BLaER1 treated with 17β-estradiol and CSF1 and Interleukin-3, amounts not matched to agents 10 nM and 100 nM (cell line): ENCODE measurements at regions not wholly inside any gene's neighbourhood (a gene's known extent, or its start where the extent isn't known, plus 50 kb on each side); places are given as distances from the start of the nearest gene placed in this dataset.
"Not testable (repeated sequence)": the region's sequence is repeated elsewhere in the genome, so short reads cannot be mapped to it uniquely, and the experiment has no call there.

Experiments
- H3K27ac ChIP-seq, 11 experiments: shearing (Covaris generic); formaldehyde crosslinking; 2 replicates each; pipeline ENCODE4 v1.8.1; 2022
- H3K27me3 ChIP-seq, 11 experiments: shearing (Covaris generic); formaldehyde crosslinking; 2 replicates each; pipeline ENCODE4 v1.8.1; 2022
- H3K36me3 ChIP-seq, 11 experiments: shearing (Covaris generic); formaldehyde crosslinking; 2 replicates each; pipeline ENCODE4 v1.8.1; 2022
- H3K4me1 ChIP-seq, 10 experiments: shearing (Covaris generic); formaldehyde crosslinking; 2 replicates each; pipeline ENCODE4 v1.8.1; 2022
- H3K4me2 ChIP-seq, 11 experiments: shearing (Covaris generic); formaldehyde crosslinking; 2 replicates each; pipeline ENCODE4 v1.8.1; 2022
- H3K4me3 ChIP-seq, 10 experiments: shearing (Covaris generic); formaldehyde crosslinking; 2 replicates each; pipeline ENCODE4 v1.8.1; 2022
- H3K9ac ChIP-seq, 11 experiments: shearing (Covaris generic); formaldehyde crosslinking; 2 replicates each; pipeline ENCODE4 v1.8.1; 2022
- H3K9me3 ChIP-seq, 11 experiments: shearing (Covaris generic); formaldehyde crosslinking; replicated peaks in 1 of 11; 2 replicates each; pipeline ENCODE4 v1.8.1; 2022
- H4K20me1 ChIP-seq, 11 experiments: shearing (Covaris generic); formaldehyde crosslinking; 2 replicates each; pipeline ENCODE4 v1.8.1; 2022
- Cebpa-rat ChIP-seq, 11 experiments: shearing (Covaris generic); IDR thresholded peaks; 2 replicates each; pipeline ENCODE4 v1.8.1; 2022

DNA sequence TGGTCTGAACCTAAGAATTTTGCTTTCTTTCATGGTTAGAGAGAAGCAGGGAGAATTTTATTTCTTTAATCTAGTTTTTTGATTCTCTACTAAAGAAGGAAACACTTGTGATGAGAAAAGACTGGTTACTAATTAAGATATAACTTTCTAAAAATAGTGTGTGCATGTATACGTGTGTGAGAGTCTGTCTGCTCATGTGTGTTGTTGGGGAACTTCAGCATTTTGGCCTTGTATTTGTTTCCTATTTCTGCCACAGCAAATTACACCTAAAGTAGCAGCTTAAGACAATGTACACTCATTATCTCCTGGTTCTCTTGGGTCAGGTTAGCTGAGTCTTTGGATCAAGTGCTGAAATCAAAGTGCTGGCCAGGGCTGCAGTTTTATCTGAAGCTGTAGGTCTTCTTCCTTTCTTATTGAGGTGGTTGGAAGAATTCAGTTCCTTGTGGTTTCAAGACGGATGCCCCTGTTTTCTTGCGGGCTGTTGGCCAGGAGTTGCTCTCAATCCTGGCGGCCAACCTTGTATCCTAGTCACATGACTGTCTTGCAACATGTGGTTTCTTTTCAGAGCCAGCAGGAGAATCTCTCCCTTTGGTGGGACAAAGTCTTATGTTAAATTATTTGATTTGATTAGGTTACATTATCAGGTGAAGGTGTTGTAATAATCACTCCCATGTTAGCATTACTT, 188.4 kb upstream of the CLNK start:
- H3K9me3 ChIP-seq, result peaks cover 0 to 13% (median 0%) of the 10 kb centered on the region in 11 experiments; a peak in 8 of 22 replicates
- H3K9ac ChIP-seq, result no peak overlapping the region
- H3K27ac ChIP-seq, result peak overlapping the region in 3 of 11 experiments; percentile 12 to 35 (median 18); a peak in 5 of 22 replicates
- H3K4me1 ChIP-seq, result peaks cover 10 to 20% (median 15%) of the 10 kb centered on the region in 10 experiments; a peak in 19 of 20 replicates
- no peaks in the 10 kb centered on the region for H3K36me3 ChIP-seq
- no peaks in the 10 kb centered on the region for H3K27me3 ChIP-seq
- peak overlapping the region; percentile 2 to 79 (median 66); a peak in 17 of 22 replicates for H3K4me2 ChIP-seq
- H4K20me1 ChIP-seq, result no peaks in the 10 kb centered on the region
- no peak overlapping the region for H3K4me3 ChIP-seq
- no peak for TF ChIP-seq Cebpa-rat (IDR thresholded peaks at IDR 0.05)

DNA sequence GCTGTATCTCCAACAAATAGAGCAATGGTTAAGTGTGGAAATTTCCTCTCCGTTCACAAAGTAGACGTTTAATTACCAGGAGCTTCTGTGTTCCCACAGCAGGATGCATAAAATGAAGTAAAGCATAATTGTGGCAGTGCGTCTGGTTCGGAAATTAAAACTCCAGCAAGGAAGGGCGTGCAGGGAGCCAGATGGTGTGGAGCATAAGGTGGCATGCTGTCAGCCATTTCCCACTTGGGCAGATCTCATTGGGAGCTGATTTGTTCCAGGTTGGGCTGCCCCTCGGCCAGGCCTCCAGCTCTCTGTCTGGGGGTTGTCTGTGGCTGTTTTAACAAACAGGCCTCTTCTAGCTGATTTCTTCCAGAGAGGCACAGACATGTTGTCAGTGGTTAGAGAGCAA, 182.1 kb upstream of the CLNK start:
- Histone ChIP-seq H3K4me2 (no peak overlapping the region), H3K4me1 (no peaks in the 10 kb centered on the region), H3K9ac (no peak overlapping the region), H3K27me3 (no peaks in the 10 kb centered on the region), H4K20me1 (no peaks in the 10 kb centered on the region), H3K9me3 (peaks cover 0 to 10% (median 0%) of the 10 kb centered on the region in 11 experiments; a peak in 3 of 22 replicates), H3K27ac (no peak overlapping the region), H3K4me3 (no peak overlapping the region), H3K36me3 (no peaks in the 10 kb centered on the region)
- no peak for TF ChIP-seq Cebpa-rat (IDR thresholded peaks at IDR 0.05)

DNA sequence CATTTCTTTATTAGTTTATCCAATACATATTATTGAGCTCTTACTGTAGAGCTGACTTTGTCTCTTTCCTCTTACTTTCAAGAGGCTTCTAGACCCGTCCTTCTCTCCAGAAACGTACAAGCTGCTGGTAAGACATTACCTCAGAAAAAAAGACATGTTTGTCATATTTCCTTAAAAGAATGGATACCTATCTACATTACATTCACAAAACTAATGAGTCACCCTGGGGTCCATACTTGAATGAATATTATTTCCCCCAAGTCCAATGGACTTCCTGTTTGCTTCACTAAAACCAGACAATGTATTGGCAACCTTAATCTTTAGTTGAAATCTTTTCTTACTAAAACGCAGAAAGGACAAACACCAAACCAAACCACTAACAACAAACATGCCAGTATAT, 176.5 kb upstream of the CLNK start:
- TF ChIP-seq Cebpa-rat (IDR thresholded peaks at IDR 0.05), result no peak
- no peak overlapping the region for H3K9ac ChIP-seq

DNA sequence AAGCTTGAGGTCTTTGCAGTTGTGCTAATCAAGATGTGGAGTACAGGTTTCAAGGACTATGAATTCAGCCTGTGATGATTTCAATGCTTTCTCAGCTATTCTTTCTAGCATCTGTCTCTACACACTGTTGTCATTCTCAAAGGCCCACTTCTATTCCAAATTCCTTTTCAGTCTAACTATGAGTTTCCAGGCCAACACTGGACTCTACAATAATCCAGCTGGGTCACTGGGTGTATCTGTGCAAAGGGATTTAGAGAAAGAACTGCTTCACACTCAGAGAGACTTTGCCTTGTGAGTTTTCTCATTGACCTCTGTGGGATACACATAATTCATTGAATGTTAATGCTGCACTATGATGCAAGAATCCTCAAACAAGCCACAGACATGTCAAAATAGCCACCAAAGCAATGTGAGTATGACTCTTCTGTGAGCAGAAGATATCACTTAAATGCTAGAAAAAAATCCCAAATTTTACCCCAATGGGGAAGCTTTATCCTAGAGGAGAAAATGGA, 171.8 kb upstream of the CLNK start:
- peaks cover 0 to 32% (median 19%) of the 10 kb centered on the region in 11 experiments; a peak in 18 of 22 replicates for H3K9me3 ChIP-seq
- no peaks in the 10 kb centered on the region for H4K20me1 ChIP-seq
- H3K4me3 ChIP-seq, result no peak overlapping the region
- H3K9ac ChIP-seq, result no peak overlapping the region
- H3K4me2 ChIP-seq, result no peak overlapping the region
- H3K36me3 ChIP-seq, result no peaks in the 10 kb centered on the region
- no peaks in the 10 kb centered on the region for H3K4me1 ChIP-seq
- H3K27ac ChIP-seq, result no peak overlapping the region
- H3K27me3 ChIP-seq, result no peaks in the 10 kb centered on the region
- no peak for TF ChIP-seq Cebpa-rat (IDR thresholded peaks at IDR 0.05)

More for the DNA sequence above, 176.5 kb upstream of the CLNK start:
- no peak overlapping the region for H3K4me3 ChIP-seq
- no peak overlapping the region for H3K27ac ChIP-seq
- no peaks in the 10 kb centered on the region for H4K20me1 ChIP-seq
- H3K4me1 ChIP-seq, result no peaks in the 10 kb centered on the region
- peaks cover 0 to 24% (median 15%) of the 10 kb centered on the region in 11 experiments; a peak in 18 of 22 replicates for H3K9me3 ChIP-seq
- H3K27me3 ChIP-seq, result no peaks in the 10 kb centered on the region
- H3K36me3 ChIP-seq, result no peaks in the 10 kb centered on the region
- no peak overlapping the region for H3K4me2 ChIP-seq

DNA sequence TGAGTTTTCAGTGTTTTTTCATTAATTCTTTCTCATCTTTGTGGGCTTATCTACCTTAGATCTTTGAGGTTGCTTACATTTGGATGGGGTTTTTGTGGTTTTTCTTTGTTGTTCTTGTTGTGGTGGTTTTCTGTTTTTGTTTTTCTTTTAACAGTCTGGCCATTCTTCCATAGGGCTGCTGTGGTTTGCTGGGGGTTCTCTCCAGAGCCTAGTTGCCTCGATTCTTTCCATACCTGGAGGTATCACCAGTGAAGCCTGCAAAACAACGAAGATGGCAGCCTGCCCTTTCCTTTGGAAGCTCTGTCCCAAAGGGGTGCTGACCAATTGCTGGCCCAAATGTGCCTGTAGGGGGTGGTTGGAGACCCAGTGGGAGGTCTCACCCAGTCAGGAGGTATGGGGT, 168.6 kb upstream of the CLNK start:
- Histone ChIP-seq H3K27me3 (no peaks in the 10 kb centered on the region), H3K9me3 (peaks cover 0 to 28% (median 13%) of the 10 kb centered on the region in 11 experiments; a peak in 18 of 22 replicates), H3K4me2 (0 out of 22 replicates have a peak overlapping the region, but pooled peaks of 1 of the 11 experiments have one; percentile 10), H3K4me3 (no peak overlapping the region), H4K20me1 (no peaks in the 10 kb centered on the region), H3K4me1 (no peaks in the 10 kb centered on the region), H3K36me3 (no peaks in the 10 kb centered on the region), H3K27ac (no peak overlapping the region), H3K9ac (no peak overlapping the region)
- no peak for TF ChIP-seq Cebpa-rat (IDR thresholded peaks at IDR 0.05)

DNA sequence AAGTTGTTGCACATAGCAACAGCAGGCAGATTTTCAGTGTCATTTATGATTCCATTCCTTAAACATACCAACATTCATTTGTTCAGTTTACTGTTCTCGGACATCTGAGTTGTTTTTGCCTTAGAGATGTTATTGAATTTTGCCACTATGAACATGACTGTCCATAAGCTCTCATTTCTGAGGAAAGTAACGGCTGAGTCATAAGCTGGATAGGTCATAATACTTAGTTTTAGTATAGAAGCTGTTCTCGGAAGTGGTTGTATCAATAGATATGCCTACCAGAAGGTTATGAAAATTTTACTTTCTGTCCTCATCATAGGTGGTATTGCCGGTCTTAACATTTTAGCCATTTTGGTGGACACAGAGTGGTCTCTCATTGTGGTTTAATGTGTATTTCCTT, 157.1 kb upstream of the CLNK start:
- Histone ChIP-seq H3K27ac (no peak overlapping the region), H3K36me3 (no peaks in the 10 kb centered on the region), H3K4me1 (no peaks in the 10 kb centered on the region), H4K20me1 (no peaks in the 10 kb centered on the region), H3K4me2 (no peak overlapping the region), H3K9ac (no peak overlapping the region), H3K9me3 (no peaks in the 10 kb centered on the region), H3K4me3 (no peak overlapping the region), H3K27me3 (no peaks in the 10 kb centered on the region)
- TF ChIP-seq Cebpa-rat (IDR thresholded peaks at IDR 0.05), result no peak

DNA sequence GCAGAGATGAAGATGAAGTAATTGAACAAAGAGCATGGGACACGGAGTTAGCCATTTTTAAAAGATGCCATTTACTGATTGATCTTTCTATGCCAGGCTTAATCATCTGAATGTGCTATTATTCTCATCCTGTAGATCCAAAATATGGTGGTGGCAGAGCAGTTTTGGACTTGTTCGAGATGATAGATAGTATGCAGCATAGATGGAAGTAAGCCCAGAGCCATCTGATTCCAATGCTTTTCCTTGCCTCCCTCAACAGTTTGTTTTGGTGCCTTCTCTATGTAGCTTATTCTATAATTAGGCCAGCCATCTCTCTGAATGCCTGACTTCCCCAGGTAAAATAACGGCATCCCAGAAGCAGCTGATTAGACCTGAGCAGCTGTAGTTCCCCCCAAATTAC, 152.6 kb upstream of the CLNK start:
- no peak overlapping the region for H3K9ac ChIP-seq
- peaks cover 0 to 10% (median 0%) of the 10 kb centered on the region in 10 experiments; a peak in 3 of 20 replicates for H3K4me1 ChIP-seq
- no peak overlapping the region for H3K4me3 ChIP-seq
- no peak overlapping the region for H3K4me2 ChIP-seq
- H3K36me3 ChIP-seq, result no peaks in the 10 kb centered on the region
- H4K20me1 ChIP-seq, result no peaks in the 10 kb centered on the region
- no peaks in the 10 kb centered on the region for H3K27me3 ChIP-seq
- H3K27ac ChIP-seq, result no peak overlapping the region
- no peak for TF ChIP-seq Cebpa-rat (IDR thresholded peaks at IDR 0.05)
- H3K9me3 ChIP-seq, result no peaks in the 10 kb centered on the region

DNA sequence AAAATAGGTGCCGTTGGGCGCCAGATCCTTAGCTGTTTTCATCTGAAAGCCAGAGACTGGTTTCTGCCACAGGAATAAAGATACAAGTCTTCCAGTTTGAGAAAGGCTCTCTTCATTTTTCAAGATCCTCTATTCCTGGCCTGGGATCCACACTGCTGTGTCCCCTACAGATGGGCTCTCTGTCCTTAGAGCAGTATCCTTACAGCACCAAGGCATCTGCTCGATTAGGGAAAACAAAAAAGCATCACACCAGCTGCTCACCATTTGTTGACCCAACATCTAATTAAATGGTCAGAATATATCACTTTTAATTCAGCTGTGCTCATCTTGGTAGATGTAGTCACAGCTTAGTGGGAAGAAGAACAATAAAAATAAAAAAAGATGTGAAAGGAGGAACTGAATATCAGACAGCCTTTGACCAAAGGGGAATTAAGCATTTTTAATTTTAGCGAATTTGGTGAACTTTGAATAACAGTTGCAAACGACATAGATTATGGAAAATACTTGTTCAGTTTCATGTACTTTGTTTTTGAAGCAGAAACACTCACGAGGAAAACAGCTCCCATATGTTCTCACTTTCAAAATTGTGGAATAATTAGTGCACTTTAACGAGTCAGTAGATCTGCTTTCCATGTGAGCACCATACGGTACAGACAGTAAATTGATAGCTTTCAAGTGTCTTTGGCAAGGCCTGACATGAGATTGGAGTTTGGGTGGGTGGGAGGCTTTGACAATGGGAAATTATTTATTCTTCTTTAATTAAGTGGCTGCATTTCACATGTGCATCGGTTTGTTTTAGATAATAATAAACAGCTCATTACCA, 148.4 kb upstream of the CLNK start:
- H3K36me3 ChIP-seq, result no peaks in the 10 kb centered on the region
- H3K27me3 ChIP-seq, result no peaks in the 10 kb centered on the region
- no peak for TF ChIP-seq Cebpa-rat (IDR thresholded peaks at IDR 0.05)
- no peak overlapping the region for H3K27ac ChIP-seq
- H3K9me3 ChIP-seq, result 0 out of 22 replicates have a peak, but pooled peaks cover 0 to 5% (median 0%) of the 10 kb centered on the region in 11 experiments
- no peak overlapping the region for H3K4me2 ChIP-seq
- no peaks in the 10 kb centered on the region for H4K20me1 ChIP-seq
- peaks cover 0 to 10% (median 0%) of the 10 kb centered on the region in 10 experiments; a peak in 3 of 20 replicates for H3K4me1 ChIP-seq
- no peak overlapping the region for H3K4me3 ChIP-seq
- no peak overlapping the region for H3K9ac ChIP-seq

DNA sequence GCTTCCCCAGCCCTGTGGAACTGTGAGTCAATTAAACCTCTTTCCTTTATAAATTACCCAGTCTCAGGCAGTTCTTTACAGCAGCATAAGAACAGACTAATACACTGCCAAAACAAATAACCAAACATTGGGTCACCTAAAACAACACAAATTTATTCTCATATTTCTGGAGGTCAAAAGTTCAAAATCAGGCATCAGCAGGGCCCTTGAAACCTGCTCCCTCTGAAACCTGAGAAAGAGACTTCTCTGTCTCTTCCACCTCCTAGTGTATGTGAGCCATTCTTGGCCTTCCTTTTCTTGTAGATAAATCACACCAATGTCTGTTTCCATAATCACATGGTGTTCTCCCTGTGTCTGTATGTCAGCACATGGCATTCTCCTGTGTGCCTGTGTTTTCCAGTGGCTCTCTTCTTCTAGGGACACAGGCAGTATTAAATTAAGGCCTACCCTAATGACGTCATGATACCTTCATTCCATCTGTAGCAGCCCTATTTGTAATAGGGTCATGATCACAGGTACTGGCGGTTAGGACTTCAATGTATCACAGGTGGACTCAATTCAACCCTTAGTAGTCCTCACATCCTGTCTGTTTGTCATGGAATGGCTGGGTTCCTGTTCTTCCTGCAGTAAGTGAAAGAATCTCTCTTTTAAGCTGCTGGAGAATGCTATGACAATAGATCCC, 147.3 kb upstream of the CLNK start:
- Histone ChIP-seq H3K4me1 (peaks cover 0 to 10% (median 0%) of the 10 kb centered on the region in 10 experiments; a peak in 3 of 20 replicates), H3K9ac (no peak overlapping the region), H4K20me1 (no peaks in the 10 kb centered on the region), H3K27ac (no peak overlapping the region), H3K4me3 (no peak overlapping the region), H3K36me3 (no peaks in the 10 kb centered on the region), H3K4me2 (no peak overlapping the region), H3K27me3 (no peaks in the 10 kb centered on the region), H3K9me3 (0 out of 22 replicates have a peak, but pooled peaks cover 0 to 5% (median 0%) of the 10 kb centered on the region in 11 experiments)
- TF ChIP-seq Cebpa-rat (IDR thresholded peaks at IDR 0.05), result no peak

DNA sequence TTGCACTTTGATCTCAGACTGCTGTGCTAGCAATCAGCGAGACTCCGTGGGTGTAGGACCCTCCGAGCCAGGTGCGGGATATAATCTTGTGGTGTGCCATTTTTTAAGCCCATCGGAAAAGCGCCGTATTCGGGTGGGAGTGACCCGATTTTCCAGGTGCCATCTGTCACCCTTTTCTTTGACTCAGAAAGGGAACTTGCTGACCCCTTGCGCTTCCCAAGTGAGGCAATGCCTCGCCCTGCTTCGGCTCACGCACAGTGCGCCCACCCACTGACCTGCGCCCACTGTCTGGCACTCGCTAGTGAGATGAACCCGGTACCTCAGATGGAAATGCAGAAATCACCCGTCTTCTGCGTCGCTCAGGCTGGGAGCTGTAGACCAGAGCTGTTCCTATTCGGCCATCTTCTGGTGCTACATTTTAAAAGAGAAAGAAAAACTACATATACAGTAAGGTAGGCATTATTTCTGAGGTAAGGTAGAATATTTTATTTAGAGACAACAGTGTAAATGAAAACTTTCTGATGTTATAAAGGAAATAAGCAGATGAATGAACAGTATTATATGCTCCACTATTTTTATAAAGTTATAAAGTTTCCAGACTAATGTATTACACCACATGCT, 144.5 kb upstream of the CLNK start:
- H3K4me3 ChIP-seq, H3K4me1 ChIP-seq, H3K27ac ChIP-seq, H4K20me1 ChIP-seq, H3K9me3 ChIP-seq, H3K9ac ChIP-seq, H3K36me3 ChIP-seq, H3K27me3 ChIP-seq, H3K4me2 ChIP-seq: not testable (repeated sequence)
